GM04503 (cell line): ENCODE measurements at regions not wholly inside any gene's neighbourhood (a gene's known extent, or its start where the extent isn't known, plus 50 kb on each side); places are given as distances from the start of the nearest gene placed in this dataset.

Source experiments
- DNase-seq: peaks from one replicate; pipeline ENCODE4 v3.0.0-alpha.2; 2012; ENCODE audit warnings: low read depth

DNA sequence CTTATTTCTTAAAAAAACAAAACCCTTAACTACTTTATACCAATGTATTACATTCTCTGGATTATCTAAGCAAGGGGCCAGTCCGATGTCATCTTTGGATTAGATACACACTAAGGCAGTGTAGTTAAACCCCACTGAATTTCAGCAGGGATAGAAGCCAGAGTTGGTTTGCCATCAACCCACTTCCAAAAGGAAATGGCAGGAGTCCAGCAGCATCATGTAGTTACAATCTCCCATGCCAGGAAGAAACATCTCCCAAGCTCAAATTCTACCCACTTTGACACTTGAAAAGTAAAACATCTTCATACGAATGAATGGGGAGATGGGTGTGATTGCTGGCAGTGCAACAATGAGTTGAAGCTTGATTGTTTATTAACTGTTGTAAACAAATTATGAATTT, 203.5 kb upstream of the PLXNC1 start:
- no peak for DNase-seq

DNA sequence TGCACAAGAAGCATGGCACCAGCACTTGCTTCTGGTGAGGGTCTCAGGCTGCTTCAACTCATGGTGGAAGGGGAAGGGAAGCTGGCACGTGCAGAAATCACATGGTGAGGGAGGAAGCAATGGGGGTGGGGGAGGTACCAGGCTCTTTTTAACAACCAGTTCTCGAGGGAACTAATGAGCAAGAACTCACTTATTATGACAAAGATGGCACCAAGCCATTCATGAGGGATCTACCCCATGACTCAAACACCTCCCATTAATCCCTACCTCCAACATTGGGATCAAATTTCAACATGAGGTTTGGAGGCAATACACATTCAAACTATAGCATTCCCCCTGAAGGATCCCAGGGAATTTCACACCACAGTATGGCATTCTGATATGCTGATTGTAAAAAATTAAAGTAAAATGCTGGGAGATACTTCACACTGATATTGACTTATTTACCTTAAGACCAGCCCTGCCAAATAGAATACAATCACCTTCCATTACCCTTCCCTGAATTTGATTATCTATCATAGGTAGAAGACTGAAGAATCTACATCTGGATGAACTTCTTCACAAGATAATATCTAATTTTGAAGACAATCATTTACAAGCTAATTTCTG, 201.7 kb upstream of the PLXNC1 start:
- no peak for DNase-seq

DNA sequence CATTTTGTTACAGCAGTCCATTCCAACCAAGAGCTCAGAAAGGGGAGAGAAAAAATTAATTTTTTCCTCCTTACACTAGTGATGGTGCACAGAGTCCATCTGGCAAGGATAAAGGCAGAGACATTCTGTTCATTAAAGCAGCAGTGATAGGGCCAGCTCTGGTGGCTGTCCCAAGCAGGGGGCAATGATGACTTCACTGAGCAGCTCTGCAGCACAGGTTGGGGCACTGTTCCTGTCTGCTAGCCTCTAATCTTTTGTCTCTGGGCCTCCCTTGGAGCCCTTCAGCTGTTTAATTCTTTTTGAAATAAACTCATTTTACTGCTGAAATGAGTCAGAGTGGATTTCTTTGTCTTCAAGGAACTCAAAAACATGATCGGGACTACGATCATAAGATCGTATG, 200.9 kb upstream of the PLXNC1 start:
- DNase-seq: no peak

DNA sequence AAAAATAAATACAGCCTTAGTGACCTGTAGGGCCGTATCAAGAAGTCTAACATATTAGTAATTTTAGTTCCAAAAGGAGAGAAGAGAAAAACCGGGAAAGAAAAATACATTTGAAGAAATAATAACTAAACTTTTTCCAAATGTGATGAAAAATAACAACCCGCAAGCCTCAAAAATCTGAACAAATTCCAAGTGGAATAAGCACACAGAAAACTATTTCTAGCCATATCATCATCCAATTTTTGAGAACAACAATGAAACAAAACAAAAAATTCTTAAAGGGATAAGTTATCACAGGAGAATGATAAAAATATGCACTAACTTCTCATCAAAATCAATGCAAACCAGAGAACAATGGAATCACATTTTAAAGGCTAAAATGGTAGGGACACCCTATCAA, 198.1 kb upstream of the PLXNC1 start:
- DNase-seq: no peak

DNA sequence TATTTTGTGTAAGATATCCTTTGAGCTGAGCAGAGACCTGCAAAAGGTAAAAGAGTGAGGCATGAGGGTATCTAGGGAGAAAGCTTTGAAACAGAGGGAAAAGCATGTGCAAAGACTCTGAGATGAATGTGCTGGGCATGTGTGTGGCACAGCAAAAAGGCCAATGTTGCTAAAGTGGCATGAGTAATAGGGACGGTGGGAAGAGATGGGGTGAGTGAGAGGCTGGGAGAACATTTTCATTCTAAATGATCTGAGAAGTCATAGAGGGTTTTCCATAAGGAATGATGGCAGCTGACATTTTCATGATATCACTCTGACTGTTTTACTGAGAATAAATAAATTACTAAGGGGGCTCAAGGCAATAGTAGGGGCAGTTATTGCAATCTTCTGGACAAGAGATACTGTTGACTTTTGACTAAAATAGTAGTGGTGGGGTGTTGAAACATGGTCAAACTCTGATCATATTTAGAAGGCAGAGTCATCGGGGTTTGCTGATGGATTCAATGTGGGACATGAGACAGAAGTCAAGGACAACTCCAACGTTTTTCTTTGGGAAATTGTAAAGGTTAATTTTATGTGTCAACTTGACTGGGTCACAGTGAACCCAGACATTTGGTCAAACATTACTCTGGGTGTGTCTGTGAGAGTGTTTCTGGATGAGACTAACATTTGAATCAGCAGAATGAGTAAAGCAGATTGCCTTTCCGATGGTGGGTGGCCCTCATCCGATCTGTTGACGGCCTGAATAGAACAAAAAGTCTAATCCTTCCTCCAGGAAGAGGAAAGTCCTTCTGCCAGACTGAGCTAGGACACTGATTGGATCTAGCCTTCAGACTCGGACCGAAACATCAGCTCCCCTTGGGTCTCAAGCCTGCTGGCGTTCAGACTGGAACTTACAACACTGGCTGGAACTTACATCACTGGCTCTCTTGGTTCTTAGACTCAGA, 193.9 kb upstream of the PLXNC1 start:
- peak; percentile 55 for DNase-seq

DNA sequence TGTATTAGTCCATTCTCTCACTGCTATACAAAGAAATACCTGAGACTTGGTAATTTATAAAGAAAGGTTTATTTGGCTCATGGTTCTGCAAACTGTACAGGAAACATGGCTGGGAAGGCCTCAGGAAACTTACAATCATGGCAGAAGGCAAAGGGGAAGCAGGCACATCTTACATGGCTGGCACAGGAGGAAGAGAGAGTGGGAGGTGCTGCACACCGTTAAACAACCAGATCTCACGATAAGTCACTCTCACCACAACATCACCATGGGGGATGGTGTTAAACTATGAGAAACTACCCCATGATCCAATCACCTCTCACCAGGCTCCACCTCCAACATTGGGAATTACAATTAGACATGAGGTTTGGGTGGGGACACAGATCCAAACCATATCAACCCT, 191.8 kb upstream of the PLXNC1 start:
- no peak for DNase-seq

DNA sequence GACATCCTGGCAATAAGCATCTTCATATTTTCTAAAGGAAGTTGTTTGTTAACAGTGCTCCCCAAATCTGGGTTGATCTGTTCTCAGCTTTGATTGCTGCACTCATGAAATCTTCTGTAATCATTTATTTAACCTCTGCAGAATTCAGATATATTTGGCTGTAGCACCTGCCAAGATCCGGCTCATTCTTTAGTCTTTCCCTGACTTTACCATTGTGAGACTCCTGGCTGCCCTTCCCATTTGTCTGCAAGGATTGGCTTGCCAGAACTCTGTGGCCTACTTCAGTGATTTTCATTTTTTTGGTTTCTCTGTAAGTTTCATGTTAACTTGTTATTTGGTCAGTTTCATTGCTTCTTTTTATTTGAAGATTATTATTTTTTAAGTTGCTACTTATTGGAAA, 191.2 kb upstream of the PLXNC1 start:
- no peak for DNase-seq

DNA sequence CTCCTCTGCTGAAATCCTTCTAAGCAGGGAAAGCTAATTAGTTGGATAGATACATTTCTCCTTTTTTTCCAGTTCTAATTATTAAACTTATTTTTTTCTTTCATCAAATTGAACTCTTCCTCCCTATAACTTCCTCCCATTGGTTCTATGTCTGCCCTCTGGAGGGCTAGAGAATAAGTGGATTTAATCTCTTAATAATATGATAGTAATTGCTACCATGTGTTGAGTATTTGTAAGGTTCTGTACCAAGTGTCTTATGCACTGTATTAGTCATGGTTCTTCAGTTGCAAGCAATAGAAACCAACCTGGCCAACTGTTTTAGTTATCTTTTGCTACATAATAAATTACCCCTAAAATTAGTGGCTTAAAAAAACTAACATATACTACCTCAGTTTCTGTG, 190.5 kb upstream of the PLXNC1 start:
- DNase-seq: no peak

DNA sequence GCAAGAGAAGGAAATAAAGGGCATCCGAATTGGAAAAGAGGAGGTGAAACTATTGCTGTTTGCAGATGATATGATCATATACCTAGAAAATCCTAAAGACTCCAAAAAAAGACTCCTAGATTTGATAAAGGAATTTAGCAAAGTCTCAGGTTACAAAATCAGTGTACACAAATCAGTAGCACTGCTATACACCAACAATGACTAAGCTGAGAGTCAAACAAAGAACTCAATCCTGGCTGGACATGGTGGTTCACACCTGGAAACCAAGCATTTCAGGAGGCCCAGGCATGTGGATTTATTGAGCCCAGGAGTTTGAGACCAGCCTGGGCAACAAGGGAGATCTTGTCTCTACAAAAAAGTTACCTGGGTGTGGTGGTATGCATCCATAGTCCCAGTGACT, 188.7 kb upstream of the PLXNC1 start:
- DNase-seq: no peak

DNA sequence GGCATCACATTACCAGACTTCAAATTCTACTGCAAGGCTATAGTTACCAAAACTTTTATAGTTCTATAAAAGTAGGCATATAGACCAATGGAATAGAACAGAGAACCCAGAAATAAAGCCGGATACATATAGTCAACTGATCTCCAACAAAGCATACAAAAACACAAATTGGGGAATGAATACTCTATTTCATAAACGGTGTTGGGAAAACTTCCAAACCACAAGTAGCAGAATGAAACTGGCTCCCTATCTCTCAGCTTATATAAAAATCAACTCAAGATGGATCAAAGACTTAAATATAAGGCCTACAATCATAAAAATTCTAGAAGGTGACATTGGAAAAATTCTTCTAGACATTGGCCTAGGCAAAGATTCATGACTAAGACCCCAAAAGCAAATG, 187.9 kb upstream of the PLXNC1 start:
- no peak for DNase-seq

DNA sequence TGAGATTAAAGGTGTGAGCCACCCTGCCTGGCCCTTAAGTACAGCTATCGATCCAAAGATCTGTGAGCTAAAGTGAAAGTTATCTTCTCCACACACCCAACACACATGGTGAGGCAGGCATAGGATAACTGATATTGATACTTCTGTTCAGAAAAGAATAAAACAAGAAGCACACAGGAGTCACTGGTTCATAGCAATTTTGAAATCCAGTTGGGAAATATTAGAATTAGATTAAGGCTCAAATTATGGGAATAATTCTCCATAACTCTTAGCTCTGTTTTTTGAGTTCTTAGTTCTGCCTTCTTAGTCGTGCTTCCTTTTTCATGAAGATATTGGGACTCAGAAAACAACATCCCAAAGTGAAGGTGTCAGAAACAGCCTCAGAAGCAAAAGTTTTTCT, 186.0 kb upstream of the PLXNC1 start:
- DNase-seq: no peak

DNA sequence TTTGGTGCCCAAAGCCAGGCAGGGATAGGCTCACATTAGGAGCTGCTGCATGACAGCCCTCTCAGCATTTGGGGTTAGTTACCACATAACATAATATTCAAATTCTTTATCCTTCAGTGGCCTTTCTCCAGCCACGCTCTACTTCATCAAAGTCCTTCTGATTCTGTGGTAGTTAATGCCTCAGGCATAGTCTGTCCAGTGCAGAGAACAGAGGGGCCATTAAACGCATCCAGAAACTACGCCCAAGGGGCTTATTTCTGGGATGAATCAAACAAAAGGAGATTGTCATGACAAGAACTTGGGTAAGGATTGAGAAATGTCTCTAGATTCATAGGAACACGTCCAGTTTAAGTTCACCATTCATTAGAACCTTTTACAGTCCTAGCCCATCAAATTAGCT, 183.4 kb upstream of the PLXNC1 start:
- DNase-seq: no peak

DNA sequence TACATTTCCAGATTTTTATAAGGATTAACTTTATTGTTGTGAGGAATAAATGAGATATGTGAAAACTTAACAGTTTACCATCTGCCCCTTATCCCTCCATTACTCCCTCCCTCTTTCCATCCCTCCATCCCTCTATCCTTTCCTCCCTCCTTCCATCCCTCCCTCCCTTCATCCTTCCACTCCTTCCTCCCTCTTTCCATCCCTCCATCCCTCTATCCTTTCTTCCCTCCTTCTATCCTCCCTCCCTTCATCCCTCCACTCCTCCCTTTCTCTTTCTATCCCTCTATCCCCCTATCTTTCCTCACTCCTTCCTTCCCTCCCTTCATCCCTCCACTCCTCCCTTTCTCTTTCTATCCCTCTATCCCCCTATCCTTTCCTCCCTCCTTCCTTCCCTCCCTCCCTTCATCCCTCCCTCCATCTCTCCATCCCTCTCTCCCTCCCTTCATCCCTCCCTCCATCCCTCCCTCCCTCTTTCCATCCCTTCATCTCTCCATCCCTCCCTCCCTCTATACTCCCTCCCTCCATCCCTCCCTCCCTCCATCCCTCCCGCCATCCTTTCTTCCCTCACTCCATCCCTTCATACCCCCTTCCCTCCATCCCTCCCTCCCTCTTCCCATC, 181.8 kb upstream of the PLXNC1 start:
- no peak for DNase-seq

DNA sequence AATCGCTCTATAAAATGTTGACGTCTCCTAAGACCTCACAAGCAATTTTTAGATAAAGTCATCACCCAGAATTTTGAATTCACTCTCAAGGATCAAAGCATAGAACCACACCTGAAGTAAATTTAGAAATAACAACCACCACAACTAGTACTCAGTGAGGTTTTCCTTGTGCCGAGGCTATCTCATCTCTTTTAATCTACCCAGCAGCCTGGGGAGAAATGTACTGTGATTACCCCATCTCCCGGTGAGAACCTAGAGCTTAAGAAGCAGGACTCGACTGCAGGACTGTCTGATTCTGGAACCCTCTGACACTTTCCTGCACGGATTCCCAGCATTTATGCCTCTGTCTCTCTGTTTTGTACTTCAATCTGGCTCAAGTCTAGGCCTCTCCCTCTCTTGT, 180.9 kb upstream of the PLXNC1 start:
- DNase-seq: no peak

DNA sequence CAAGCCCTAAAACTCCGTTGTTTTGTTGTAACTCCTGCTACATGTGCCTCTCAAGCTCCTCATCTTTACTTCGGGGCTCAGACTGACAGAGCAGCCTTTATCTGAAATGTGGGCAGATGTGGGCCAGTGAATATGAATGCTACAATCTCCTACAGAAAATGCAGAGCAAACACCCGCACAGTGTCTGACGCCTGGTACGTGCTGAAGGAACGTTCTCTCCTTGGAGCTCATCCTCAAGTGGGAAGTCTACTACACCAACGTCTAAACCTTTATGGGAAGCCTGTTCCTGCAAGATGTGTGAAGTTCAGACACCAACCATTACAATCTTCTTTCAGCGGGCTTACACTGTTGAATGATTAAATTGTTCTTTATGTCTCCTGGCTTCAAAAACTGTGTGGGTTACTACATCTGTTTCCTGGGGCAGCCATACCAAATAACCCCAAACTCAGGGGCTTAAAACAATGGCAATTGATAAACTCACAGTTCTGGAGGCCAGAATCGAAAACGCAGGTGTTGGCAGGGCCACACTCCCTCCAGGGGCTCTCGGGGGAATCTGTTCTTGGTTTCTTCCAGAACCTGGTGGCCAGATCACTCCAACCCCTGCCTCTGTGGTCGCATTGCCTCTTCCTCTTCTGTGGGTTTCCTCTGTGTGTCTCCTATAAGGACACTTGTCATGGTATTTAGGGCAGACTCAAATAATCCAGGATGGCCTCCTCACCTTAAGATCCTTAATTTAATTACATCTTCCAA, 179.7 kb upstream of the PLXNC1 start:
- DNase-seq: no peak

DNA sequence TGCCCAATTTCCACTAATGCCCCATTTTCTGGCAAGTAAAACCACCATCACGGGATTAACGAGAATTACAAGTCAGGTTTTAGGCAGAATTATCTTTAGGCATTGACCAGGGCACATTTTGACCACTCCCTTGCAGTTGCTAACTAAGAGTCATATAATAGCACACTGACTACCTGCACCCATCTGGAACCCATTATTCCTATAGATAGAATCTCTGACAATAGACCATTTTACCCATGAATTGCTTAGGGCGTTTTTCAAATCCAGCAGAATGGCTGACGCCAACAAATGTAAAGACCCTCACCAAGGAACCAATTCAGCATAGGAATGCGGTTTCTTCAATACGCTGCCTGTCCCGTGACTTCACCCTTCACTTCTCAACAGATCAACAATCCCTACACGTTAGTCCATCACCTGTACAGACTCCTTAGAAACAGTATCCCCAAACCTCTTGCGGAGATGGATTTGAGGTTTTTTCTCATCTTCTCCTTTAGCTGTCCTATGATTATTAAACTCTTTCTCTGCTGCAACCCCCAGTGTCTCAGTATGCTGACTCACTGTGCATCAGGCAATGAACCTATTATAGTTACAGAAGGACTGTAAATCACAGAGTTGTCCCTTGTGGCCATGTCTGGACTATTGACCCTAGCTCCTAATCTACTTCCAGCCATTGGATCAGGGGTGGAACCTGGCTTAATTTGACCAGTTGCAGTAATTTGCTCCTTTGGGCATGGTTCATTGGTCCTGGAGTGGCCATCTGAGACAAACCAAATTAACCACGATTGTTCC, 177.3 kb upstream of the PLXNC1 start:
- no peak for DNase-seq

DNA sequence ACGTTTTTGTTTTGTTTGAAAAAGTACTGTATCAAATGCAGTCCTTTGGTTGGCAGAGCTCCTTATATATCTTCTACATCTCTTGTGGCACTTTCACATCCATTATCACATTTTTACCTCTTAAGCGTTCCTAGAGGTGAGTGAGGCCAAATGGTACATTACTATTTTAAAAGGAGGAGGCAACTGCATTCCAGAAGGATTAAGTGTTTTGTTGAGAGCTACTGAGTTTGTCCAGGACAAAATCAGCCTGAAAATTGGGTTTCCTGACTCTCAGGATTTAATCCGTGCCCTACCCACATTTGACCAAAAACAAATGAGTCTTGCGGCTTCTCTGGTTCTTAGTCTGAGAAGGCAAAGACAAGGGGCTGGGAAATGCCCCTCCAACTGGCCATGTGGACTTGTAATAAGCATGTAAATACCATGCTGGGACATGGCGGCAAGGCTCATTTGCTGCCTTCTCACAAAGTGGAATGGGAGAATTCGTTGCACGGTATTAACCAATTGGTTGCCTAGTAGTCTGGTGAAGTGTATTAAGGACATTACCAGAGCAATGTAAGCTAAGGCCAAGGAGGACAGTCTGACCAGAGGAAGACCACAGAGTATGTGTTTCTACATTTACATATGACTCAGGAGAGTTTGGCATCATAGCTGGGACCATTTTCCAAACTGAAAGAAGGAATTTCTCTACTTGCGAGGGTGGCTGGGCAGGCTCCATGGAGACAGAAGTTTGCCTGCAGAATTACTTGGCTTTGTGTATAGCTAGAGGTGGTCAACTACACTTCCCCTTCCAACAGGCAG, 175.8 kb upstream of the PLXNC1 start:
- DNase-seq: no peak

DNA sequence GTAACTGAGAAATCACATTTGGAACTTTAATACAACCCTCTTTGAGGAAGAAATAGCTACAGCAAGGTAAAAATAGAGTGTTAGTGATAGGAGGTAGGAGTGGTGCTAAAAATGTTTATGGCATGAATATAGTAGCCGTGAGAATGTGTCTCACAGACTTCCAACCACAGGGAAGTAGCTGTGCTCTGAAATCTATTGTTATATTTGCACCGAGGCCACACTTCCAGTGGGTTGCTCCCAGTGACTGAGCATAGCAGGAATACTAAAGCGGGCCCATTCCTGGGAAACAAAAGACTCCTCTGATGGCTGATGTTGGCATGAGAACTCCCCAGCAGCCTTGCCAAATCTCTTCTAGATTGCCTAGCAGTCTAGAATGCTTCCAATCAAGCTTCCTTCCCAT, 174.1 kb upstream of the PLXNC1 start:
- no peak for DNase-seq

DNA sequence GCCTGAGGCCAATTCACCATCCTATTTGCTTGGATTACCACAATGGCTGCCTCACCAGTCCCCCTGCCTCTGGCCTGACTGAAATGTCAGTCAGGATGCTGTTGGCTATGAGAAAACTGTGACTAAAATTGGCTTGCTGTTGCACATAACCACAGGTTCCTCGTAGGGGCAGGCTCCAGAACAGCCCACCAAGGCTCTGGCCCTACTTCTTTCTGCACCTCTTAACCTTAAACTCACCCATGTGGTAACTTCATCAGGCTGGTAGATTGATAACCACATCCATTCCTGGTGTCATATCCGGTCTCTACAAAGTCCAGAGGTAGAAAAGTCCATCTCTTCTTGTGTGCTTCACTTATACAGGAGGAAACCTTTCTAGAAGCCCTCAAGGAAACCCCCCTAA, 172.4 kb upstream of the PLXNC1 start:
- DNase-seq: no peak

DNA sequence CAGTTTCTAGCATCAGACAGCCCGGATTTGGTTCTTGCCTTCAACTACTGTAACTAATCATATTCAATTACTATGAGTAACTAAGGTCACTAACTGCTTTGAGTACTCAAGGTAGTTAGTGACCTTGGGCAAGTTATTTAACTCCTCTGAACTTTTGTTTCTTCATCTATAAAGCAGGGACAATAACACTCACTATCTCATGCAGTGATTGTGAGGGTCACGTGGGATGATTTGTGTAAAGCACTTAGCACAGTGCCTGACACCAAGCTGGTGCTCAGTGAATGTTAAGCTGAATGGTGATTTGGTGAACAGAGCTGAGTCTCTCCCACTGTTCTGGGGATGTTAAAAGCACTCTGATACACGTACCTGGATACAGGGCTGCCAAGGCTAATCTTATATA, 171.3 kb upstream of the PLXNC1 start:
- no peak for DNase-seq

DNA sequence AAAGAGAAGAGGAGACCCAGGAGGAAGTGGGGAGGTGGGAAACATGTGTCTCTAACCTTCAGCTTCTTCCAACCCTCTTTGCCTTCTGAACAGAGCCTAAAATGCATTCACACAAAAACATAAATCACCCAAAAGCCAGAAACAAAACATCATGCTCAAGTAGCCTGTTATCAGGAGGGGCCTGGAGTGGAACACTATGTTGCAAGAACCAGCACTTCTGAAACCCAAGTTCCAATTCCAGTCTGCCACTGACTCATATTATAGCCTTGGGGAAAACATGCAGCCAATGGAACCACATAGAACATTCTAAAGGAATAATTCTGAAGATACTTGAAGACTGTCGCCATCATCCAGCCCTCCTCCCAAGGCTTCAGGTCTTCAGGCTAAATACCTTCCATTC, 169.8 kb upstream of the PLXNC1 start:
- DNase-seq: peak; percentile 69
